HEK293 (cell line): ENCODE measurements at regions not wholly inside any gene's neighbourhood (a gene's known extent, or its start where the extent isn't known, plus 50 kb on each side); places are given as distances from the start of the nearest gene placed in this dataset.

ENCODE experiments used
- CTCF ChIA-PET: fragments of 350-600 bp; formaldehyde crosslinking; extraction: SDS; loops from one replicate; lab custom pipeline; 2021; ENCODE audit warnings: antibody characterized with exemption; lab: Yijun Ruan, JAX
- POLR2A ChIA-PET: fragments of 300-600 bp; formaldehyde crosslinking; extraction: SDS; loops from one replicate; lab custom pipeline; 2020; ENCODE audit warnings: antibody characterized with exemption, inconsistent platforms; lab: Yijun Ruan, JAX
- H3K27ac ChIP-seq: fragments of 200-500 bp; sonication (Bioruptor generic); 2 replicates; pipeline ENCODE4 v1.5.1; 2014; ENCODE audit warnings: low read depth, low read length, control low read depth, inconsistent platforms; ENCODE audit errors: extremely low read depth
- H3K36me3 ChIP-seq, 2 experiments: fragments of 200-500 bp in 1 of 2; sonication (Bioruptor generic) in 1 of 2; 1 replicate in 1 of 2; 2 replicates in 1 of 2; pipeline ENCODE4 v1.5.1; 2014 to 2017; ENCODE audit warnings: inconsistent platforms in 2 of 2, low read length in 2 of 2; ENCODE audit not compliant: control insufficient read depth in 2 of 2, insufficient read depth in 1 of 2
- H3K4me1 ChIP-seq: fragments of 200-500 bp; sonication (Bioruptor generic); 2 replicates; pipeline ENCODE4 v1.5.1; 2014; ENCODE audit warnings: mild to moderate bottlenecking, low read length, inconsistent platforms; ENCODE audit not compliant: control insufficient read depth, insufficient read depth
- H3K4me3 ChIP-seq: 2 replicates; pipeline ENCODE4 v1.5.1; 2011; ENCODE audit warnings: low read depth, mild to moderate bottlenecking, control low read depth, low read length, moderate library complexity
- H3K9me3 ChIP-seq: fragments of 200-500 bp; sonication (Bioruptor generic); 2 replicates; pipeline ENCODE4 v1.5.1; 2014; ENCODE audit warnings: low read depth, low read length, inconsistent platforms; ENCODE audit not compliant: control insufficient read depth, insufficient read depth
- ELK4 ChIP-seq: IDR thresholded peaks from 2 replicates; pipeline ENCODE4 v1.6.1; 2011; ENCODE audit warnings: mild to moderate bottlenecking, low read depth, low read length, borderline replicate concordance
- FEZF1 ChIP-seq: fragments of 450-650 bp; formaldehyde crosslinking; IDR thresholded peaks from 2 replicates; pipeline ENCODE4 v1.5.1; 2016; ENCODE audit warnings: missing biosample characterization, missing genetic modification characterization
- HOXC10 ChIP-seq: sonication (generic); formaldehyde crosslinking; IDR thresholded peaks from 2 replicates; pipeline ENCODE4 v1.8.1; 2023; ENCODE audit warnings: mild to moderate bottlenecking, missing genetic modification reagents
- KLF8 ChIP-seq: fragments of 450-650 bp; formaldehyde crosslinking; IDR thresholded peaks from 2 replicates; pipeline ENCODE4 v1.5.1; 2016; ENCODE audit warnings: missing biosample characterization, missing genetic modification characterization
- OSR2 ChIP-seq: fragments of 450-650 bp; formaldehyde crosslinking; IDR thresholded peaks from 2 replicates; pipeline ENCODE4 v1.5.1; 2016; ENCODE audit warnings: missing biosample characterization, missing genetic modification characterization
- SCRT2 ChIP-seq: fragments of 450-650 bp; formaldehyde crosslinking; IDR thresholded peaks from 2 replicates; pipeline ENCODE4 v1.5.1; 2016; ENCODE audit warnings: missing biosample characterization, missing genetic modification characterization
- SP7 ChIP-seq: fragments of 450-650 bp; formaldehyde crosslinking; IDR thresholded peaks from 2 replicates; pipeline ENCODE4 v1.5.1; 2016; ENCODE audit warnings: missing biosample characterization, missing genetic modification characterization
- WT1 ChIP-seq: fragments of 450-650 bp; formaldehyde crosslinking; IDR thresholded peaks from 2 replicates; pipeline ENCODE4 v1.5.1; 2016; ENCODE audit warnings: missing biosample characterization, missing genetic modification characterization
- ZBTB11 ChIP-seq: fragments of 450-650 bp; formaldehyde crosslinking; conservative IDR thresholded peaks from 2 replicates; pipeline ENCODE4 v1.5.1; 2016; ENCODE audit warnings: low read depth, missing biosample characterization, missing genetic modification characterization
- ZBTB17 ChIP-seq: fragments of 450-650 bp; formaldehyde crosslinking; IDR thresholded peaks from 2 replicates; pipeline ENCODE4 v1.5.1; 2016; ENCODE audit warnings: missing biosample characterization, missing genetic modification characterization
- ZBTB48 ChIP-seq: fragments of 450-650 bp; formaldehyde crosslinking; IDR thresholded peaks from 2 replicates; pipeline ENCODE4 v1.5.1; 2016; ENCODE audit warnings: missing biosample characterization, missing genetic modification characterization
- ZBTB8A ChIP-seq: fragments of 450-650 bp; formaldehyde crosslinking; IDR thresholded peaks from 2 replicates; pipeline ENCODE4 v1.5.1; 2016; ENCODE audit warnings: missing biosample characterization, missing genetic modification characterization
- ZFP41 ChIP-seq: fragments of 450-650 bp; formaldehyde crosslinking; IDR thresholded peaks from 2 replicates; pipeline ENCODE4 v1.5.1; 2016; ENCODE audit warnings: missing biosample characterization, missing genetic modification characterization, borderline replicate concordance
- ZNF26 ChIP-seq: fragments of 450-650 bp; formaldehyde crosslinking; IDR thresholded peaks from 2 replicates; pipeline ENCODE4 v1.5.1; 2016; ENCODE audit warnings: missing biosample characterization, missing genetic modification characterization
- ZNF394 ChIP-seq: fragments of 450-650 bp; formaldehyde crosslinking; IDR thresholded peaks from 2 replicates; pipeline ENCODE4 v1.5.1; 2016; ENCODE audit warnings: missing biosample characterization, missing genetic modification characterization, mild to moderate bottlenecking, moderate library complexity, borderline replicate concordance
- ZNF433 ChIP-seq: fragments of 450-650 bp; formaldehyde crosslinking; IDR thresholded peaks from 2 replicates; pipeline ENCODE4 v1.5.1; 2016; ENCODE audit warnings: missing biosample characterization, missing genetic modification characterization, low read depth
- ZNF501 ChIP-seq: fragments of 450-650 bp; formaldehyde crosslinking; IDR thresholded peaks from 2 replicates; pipeline ENCODE4 v1.5.1; 2016; ENCODE audit warnings: missing biosample characterization, missing genetic modification characterization
- ZNF571 ChIP-seq: fragments of 450-650 bp; formaldehyde crosslinking; IDR thresholded peaks from 2 replicates; pipeline ENCODE4 v1.5.0; 2017; ENCODE audit warnings: missing biosample characterization, missing genetic modification characterization
- ZNF645 ChIP-seq: fragments of 450-650 bp; formaldehyde crosslinking; IDR thresholded peaks from 2 replicates; pipeline ENCODE4; 2016; ENCODE audit warnings: missing biosample characterization, missing genetic modification characterization
- ZNF843 ChIP-seq: fragments of 450-650 bp; formaldehyde crosslinking; IDR thresholded peaks from 2 replicates; pipeline ENCODE4 v1.5.1; 2016; ENCODE audit warnings: missing biosample characterization, missing genetic modification characterization
- ZSCAN16 ChIP-seq: fragments of 450-650 bp; formaldehyde crosslinking; IDR thresholded peaks from 2 replicates; pipeline ENCODE4 v1.5.1; 2016; ENCODE audit warnings: missing biosample characterization, missing genetic modification characterization
- TF ChIP-seq, protein P1 (sequence below): fragments of 450-650 bp; formaldehyde crosslinking; IDR thresholded peaks from 2 replicates; pipeline ENCODE4 v1.5.1; 2016; ENCODE audit warnings: missing biosample characterization, missing genetic modification characterization
- TF ChIP-seq, protein P2 (sequence below): fragments of 450-650 bp; formaldehyde crosslinking; conservative IDR thresholded peaks from 2 replicates; pipeline ENCODE4 v1.5.1; 2016; ENCODE audit warnings: low read depth, missing biosample characterization, missing genetic modification characterization

- Histone ChIP-seq H3K4me3 (no peak overlapping the region), H3K9me3 (no peaks in the 10 kb centered on the region), H3K36me3 (no peaks in the 10 kb centered on the region), H3K27ac (no peak overlapping the region), H3K4me1 (peaks cover 5% of the 10 kb centered on the region; the same call in 1 of the 2 replicates)
- TF ChIP-seq ZBTB8A (tag by site-specific recombination): no peak
- TF ChIP-seq SCRT2: no peak
- TF ChIP-seq ZBTB11 (tag by site-specific recombination): no peak
- no peak for TF ChIP-seq ZNF571
- no peak for TF ChIP-seq ZNF501 (tag by site-specific recombination)
- TF ChIP-seq, protein P1, sequence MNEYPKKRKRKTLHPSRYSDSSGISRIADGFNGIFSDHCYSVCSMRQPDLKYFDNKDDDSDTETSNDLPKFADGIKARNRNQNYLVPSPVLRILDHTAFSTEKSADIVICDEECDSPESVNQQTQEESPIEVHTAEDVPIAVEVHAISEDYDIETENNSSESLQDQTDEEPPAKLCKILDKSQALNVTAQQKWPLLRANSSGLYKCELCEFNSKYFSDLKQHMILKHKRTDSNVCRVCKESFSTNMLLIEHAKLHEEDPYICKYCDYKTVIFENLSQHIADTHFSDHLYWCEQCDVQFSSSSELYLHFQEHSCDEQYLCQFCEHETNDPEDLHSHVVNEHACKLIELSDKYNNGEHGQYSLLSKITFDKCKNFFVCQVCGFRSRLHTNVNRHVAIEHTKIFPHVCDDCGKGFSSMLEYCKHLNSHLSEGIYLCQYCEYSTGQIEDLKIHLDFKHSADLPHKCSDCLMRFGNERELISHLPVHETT (tag by site-specific recombination): no peak
- no peak for TF ChIP-seq ZSCAN16 (tag by site-specific recombination)
- no peak for TF ChIP-seq ZNF843 (tag by site-specific recombination)
- TF ChIP-seq ZNF394 (tag by site-specific recombination): no peak
- no peak for TF ChIP-seq ELK4
- TF ChIP-seq OSR2 (tag by site-specific recombination): no peak
- TF ChIP-seq ZFP41 (tag by site-specific recombination): no peak
- TF ChIP-seq ZNF433 (tag by site-specific recombination): no peak
- no peak for TF ChIP-seq WT1 (tag by site-specific recombination)
- no peak for TF ChIP-seq ZNF26
- TF ChIP-seq FEZF1: no peak
- no peak for TF ChIP-seq ZBTB17 (tag by site-specific recombination)
- no peak for TF ChIP-seq ZNF645
- ChIA-PET CTCF (interaction anchor here (0.6 kb wide), 1 partner anchor 140 kb away, joined by 3 read pairs; no protein-coding TSS in a partner anchor), POLR2A (no interaction called here)
Observed at GRCh38 chr2:38152035-38152434, 76.1 kb upstream of the CYP1B1 start.

DNA sequence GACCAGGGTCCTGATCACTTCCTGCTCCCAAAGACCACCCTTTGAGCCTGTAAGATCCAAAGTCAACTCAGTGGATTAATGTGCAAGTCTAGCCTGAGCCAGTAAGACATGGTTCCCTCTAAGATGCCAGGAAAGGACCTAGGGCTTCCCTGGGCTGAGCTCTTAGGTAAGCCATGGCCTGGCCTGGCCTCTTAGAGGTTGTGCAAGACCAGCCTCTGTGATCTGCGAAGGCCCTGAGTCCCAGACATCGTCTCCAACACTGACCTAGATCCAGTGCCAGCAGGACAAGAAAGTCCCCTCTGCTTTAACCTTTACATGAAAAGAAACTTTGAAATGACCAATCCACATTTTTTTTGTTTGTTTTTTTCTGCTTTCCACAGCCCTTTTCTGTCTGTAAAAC lies 73.6 kb upstream of the CYP1B1 start:
- TF ChIP-seq, protein P2, sequence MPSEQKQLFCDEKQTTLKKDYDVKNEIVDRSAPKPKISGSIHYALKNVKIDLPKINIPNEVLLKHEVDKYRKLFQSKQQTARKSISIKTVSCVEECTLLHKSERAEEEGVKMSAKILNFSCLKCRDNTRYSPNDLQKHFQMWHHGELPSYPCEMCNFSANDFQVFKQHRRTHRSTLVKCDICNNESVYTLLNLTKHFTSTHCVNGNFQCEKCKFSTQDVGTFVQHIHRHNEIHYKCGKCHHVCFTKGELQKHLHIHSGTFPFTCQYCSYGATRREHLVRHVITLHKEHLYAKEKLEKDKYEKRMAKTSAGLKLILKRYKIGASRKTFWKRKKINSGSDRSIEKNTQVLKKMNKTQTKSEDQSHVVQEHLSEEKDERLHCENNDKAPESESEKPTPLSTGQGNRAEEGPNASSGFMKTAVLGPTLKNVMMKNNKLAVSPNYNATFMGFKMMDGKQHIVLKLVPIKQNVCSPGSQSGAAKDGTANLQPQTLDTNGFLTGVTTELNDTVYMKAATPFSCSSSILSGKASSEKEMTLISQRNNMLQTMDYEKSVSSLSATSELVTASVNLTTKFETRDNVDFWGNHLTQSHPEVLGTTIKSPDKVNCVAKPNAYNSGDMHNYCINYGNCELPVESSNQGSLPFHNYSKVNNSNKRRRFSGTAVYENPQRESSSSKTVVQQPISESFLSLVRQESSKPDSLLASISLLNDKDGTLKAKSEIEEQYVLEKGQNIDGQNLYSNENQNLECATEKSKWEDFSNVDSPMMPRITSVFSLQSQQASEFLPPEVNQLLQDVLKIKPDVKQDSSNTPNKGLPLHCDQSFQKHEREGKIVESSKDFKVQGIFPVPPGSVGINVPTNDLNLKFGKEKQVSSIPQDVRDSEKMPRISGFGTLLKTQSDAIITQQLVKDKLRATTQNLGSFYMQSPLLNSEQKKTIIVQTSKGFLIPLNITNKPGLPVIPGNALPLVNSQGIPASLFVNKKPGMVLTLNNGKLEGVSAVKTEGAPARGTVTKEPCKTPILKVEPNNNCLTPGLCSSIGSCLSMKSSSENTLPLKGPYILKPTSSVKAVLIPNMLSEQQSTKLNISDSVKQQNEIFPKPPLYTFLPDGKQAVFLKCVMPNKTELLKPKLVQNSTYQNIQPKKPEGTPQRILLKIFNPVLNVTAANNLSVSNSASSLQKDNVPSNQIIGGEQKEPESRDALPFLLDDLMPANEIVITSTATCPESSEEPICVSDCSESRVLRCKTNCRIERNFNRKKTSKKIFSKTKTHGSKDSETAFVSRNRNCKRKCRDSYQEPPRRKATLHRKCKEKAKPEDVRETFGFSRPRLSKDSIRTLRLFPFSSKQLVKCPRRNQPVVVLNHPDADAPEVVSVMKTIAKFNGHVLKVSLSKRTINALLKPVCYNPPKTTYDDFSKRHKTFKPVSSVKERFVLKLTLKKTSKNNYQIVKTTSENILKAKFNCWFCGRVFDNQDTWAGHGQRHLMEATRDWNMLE: no peak
- TF ChIP-seq KLF8 (tag by site-specific recombination) (no peak), HOXC10 (CRISPR knock-in tag) (no peak), SP7 (tag by site-specific recombination) (no peak), ZBTB48 (tag by site-specific recombination) (no peak)
- POLR2A ChIA-PET: no interaction called here
- CTCF ChIA-PET: interaction anchor here (0.7 to 1.0 kb wide), 3 partner anchors 8 to 84 kb away, joined by 3 to 4 read pairs (median 4); partner anchors contain the start of gene CYP1B1

More for the DNA sequence above, 73.6 kb upstream of the CYP1B1 start:
- Histone ChIP-seq H3K4me1 (peaks cover 4% of the 10 kb centered on the region; the same call in 1 of the 2 replicates), H3K9me3 (no peaks in the 10 kb centered on the region), H3K27ac (no peak overlapping the region), H3K4me3 (no peak overlapping the region), H3K36me3 (no peaks in the 10 kb centered on the region)
